Gastroesophageal sphincter (tissue), 3 donors: ENCODE measurements at regions not wholly inside any gene's neighbourhood (a gene's known extent, or its start where the extent isn't known, plus 50 kb on each side); places are given as distances from the start of the nearest gene placed in this dataset.

Source experiments
- CTCF ChIP-seq, 4 experiments: fragments of 200-600 bp in 2 of 4; fragments of 450-650 bp in 2 of 4; sonication (generic) in 1 of 4; IDR thresholded peaks; one replicate each; pipeline ENCODE4 v1.5.1; 2017 to 2019; ENCODE audit warnings: antibody characterized with exemption in 4 of 4, mild to moderate bottlenecking in 2 of 4, moderate library complexity in 2 of 4
- EP300 ChIP-seq: sonication (generic); formaldehyde crosslinking; IDR thresholded peaks from one replicate; pipeline ENCODE4 v1.6.1; 2017; ENCODE audit warnings: antibody characterized with exemption, mild to moderate bottlenecking
- POLR2AphosphoS5 ChIP-seq: sonication (generic); formaldehyde crosslinking; IDR thresholded peaks from one replicate; pipeline ENCODE4 v1.6.1; 2017; ENCODE audit warnings: antibody characterized with exemption

DNA sequence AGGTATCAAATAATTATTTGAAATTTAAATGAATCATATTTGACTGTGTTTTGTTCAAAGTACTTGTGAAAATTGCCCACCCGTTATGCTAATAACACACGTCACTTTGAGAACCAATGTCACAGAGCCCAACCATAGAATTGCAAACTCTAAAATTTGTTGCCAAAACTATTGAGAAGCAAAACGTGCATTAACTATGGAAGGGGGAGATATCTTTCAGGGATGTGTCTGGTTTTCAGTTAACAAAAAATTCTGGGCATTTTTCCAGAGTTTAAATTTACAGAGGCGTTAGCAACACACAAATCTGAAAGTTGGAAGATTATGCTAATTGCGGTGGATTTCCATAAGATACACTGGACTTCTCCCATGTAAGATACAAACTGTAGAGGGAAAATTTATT lies 371.8 kb upstream of the E2F7 start:
- no peak for TF ChIP-seq CTCF (IDR thresholded peaks at IDR 0.05)
- no peak for TF ChIP-seq POLR2AphosphoS5
- TF ChIP-seq EP300: no peak
